AML-193 (cell line): ENCODE measurements at regions not wholly inside any gene's neighbourhood (a gene's known extent, or its start where the extent isn't known, plus 50 kb on each side); places are given as distances from the start of the nearest gene placed in this dataset.
A peak's percentile ranks its signal among the peaks of the same experiment; 100 is the strongest.

Experiments
- DNase-seq, 2 experiments: peaks; one replicate each; lab custom pipeline; 2025; lab: John Stamatoyannopoulos, UW

- DNase-seq, result no peak
These were observed 328.6 kb upstream of the PROK2 start for GRCh38 chr3:72113564-72113963.

DNA sequence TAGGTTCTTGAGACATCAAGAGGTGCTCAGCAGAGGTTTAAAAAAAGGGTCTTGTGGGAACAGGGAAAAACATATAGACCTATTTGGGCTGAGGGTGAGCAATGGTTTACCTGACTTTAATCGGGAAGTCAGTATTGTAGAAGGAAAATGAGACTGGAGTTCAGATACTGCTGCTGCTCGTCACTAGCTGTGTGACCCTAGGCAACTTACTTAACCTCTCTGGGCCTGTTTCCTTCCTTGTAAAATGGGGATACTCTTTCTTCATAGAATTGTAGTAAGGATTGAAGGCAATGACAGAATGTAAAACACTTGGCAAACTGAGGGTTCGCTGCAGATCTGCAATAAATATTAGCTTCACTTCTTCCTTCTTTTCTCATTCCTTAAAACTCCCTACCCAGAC is 327.5 kb upstream of the PROK2 start:
- no peak for DNase-seq

DNA sequence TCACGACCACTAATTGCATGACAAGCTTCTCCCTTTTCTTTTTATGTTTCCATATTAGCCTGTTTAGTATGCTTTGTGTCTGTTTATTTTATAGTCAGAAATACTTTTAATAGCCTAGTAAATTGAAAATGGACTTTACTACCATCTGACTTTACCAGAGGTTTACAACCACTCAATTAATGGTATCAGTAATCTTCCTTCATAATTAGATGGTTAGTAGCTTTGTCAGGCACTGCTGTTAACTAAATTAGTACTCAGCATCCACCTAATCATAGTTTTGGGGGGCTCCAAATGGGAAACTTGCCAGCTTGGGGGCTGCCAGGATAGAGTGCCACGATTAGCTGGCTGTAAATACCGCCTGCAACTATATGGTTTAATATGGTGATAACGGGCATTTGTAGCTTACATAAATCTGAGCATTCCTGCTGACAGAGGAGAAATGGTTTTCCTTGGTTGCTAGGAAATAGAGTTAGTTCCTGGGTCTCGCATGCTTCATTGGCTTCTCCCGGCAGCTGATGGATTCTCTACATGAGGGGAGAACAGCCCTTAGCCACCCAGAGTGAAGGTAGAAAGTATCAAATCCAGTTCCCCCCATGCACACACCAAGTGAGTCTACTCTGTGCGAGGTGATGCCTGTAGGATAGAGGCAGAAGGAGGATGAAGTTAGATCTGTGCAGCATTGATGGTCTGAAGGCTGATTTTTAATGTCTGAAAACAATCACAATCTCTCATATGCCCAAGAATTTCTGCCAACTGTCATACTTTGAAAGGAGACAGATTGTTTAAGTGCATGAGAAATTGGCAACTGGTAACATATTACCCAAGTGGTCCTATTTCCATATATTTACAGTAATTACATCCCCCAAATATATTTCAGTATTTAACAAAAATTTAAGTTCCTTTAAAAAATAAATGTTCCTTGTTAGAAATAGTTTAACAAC is 326.6 kb upstream of the PROK2 start:
- DNase-seq, result no peak

GRCh38 chr3:72109327-72110259 is 324.6 kb upstream of the PROK2 start:
- DNase-seq, result no peak

GRCh38 chr3:72105306-72105705 is 320.4 kb upstream of the PROK2 start:
- no peak for DNase-seq

DNA sequence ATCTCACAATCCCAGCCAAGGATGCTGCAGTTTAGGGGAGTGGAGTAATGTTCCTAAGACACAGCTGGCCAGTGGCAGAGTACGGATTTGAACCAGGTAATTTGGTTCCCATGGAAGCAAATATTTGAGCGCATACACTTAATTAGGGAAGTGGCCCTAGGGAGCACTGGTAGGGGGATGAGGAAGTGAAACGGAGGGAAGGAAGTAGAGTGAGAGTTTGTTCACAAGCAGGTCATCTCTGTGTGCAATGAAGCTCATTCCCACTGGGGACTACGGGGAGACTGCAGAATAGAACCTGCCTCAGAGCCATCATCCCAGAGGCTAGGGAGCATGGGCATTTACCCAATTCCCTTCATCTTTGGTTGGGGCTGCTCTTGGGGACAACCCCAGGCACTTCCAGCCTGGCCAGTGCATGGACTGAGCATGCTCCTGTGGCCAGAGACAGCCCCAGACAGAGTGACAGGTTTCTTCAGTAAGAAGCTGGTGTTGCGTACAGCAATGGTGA is 317.2 kb upstream of the PROK2 start:
- DNase-seq, result peak; percentile 93 to 97

- no peak for DNase-seq
These were observed 316.5 kb upstream of the PROK2 start for GRCh38 chr3:72101494-72101893.

GRCh38 chr3:72100601-72101187 is 315.7 kb upstream of the PROK2 start:
- DNase-seq, result peak; percentile 92 to 94

DNA sequence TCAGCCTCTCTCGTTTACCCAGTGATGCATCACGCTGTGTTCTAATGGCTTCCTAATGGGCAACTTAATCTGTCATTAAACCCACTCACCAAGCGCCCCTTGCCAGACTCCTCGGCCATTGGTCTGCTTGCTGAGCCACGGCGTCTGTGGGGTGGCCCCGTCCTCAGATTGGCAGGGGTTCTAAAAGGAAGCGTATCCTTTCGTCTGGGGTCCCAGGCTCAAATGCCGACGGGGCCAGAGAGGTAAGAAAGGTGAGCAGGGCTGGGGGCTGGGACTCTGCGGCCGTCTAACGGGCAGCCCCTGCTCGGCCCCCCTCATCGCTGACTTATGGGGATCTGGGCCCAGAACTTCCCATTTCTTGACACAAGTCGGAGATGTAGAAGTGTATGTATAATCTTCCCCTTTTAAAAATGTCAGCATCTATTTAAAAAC is 315.1 kb upstream of the PROK2 start:
- peak; percentile 74 to 75 for DNase-seq

- no peak for DNase-seq
These were observed 314.6 kb upstream of the PROK2 start for GRCh38 chr3:72099326-72100079.

DNA sequence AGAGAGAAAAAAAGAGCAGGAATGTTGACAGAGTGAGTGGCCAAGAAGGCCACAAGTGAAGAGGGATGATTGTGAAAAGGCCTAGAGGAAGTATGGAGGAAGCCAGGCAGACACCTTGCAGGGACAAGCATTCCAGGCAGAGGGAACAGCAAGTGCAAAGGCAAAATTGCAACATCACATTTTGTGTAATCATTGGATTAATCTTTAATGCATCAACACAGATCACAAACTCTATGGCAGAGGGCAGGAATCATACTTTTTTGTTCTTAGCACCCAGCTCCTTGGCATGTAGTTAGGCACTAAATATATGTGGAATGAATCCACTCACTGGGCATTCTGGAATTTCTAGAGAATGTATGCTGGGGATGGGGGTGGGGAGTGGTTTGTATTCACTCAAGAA is 312.1 kb upstream of the PROK2 start:
- DNase-seq, result no peak

GRCh38 chr3:72095521-72095920 is 310.6 kb upstream of the PROK2 start:
- DNase-seq, result no peak

DNA sequence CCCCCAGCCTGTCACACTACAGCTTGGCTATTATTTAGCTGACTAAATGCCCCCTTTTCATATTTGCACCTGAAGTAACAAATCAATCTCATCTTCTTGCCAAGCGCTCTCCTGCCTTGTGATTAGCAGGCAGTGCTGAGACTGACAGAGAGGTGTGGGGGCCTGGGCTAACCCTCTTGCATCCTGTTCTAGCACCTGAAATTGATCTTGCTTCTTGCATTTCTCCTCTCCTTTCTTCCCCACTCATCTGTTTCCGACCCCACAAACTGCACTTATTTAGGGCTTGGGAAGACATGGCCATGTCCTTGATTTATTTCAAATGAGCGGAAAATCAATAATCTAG is 309.0 kb upstream of the PROK2 start:
- no peak for DNase-seq

GRCh38 chr3:72093270-72093991 is 308.5 kb upstream of the PROK2 start:
- no peak for DNase-seq

DNA sequence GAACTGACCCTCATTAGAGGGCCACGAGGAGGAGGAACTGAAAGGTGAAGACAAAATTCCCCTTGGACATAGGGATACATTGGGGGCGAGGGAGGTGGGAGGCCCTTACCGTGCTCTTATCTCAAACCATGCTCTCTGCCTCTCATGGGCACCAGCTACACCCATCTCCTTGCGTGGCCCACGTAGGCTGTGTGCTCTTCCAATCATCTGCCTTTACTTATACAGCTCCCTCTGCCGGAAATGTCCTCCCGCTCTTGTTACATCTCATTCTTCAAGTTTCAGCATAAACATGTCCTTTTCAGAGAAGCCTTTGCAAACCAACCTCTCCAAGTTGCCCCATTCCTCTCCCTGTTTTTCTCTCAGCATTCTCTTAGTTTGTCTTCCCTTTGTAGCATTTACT is 307.8 kb upstream of the PROK2 start:
- DNase-seq, result no peak

- DNase-seq, result no peak
These were observed 303.6 kb upstream of the PROK2 start for GRCh38 chr3:72088486-72089025.

DNA sequence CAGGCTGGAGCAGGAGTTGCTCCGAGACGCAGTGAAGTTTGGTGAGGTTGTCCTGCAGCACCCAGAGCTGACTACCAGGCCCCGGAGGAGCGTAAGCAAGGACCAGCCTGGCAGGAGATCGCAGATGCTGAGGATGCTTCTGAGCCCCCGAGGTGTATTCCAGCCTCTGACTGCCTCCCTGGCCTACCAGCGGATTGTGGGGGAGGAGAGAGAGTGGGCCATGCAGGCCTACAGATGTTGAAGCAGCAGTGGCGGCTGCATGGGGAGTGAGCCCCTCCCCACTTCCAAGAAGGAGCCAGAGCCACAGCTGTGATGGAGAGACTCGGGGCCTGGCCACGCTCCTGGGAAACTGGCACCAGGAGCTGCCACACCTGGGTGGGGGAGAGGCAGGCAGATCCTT is 302.5 kb upstream of the PROK2 start:
- DNase-seq, result no peak

DNA sequence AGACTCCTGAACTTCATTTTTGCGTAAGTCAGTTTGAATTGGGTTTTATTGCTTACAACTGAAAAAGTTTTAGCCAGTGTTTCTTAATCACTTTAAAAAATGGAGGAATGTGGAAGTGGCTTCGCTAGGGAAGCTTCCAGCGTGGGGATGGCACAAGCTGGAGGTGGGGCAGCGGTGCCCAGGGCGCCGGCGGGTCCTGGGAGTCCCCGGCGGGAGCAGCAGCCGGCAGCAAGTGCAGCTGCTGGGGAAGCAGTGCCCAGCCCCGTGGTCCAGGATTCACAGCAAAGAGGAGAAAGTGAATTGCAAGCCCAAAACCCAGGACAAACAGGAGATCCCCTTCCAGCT is 301.8 kb upstream of the PROK2 start:
- peak; percentile 78 to 92 for DNase-seq

DNA sequence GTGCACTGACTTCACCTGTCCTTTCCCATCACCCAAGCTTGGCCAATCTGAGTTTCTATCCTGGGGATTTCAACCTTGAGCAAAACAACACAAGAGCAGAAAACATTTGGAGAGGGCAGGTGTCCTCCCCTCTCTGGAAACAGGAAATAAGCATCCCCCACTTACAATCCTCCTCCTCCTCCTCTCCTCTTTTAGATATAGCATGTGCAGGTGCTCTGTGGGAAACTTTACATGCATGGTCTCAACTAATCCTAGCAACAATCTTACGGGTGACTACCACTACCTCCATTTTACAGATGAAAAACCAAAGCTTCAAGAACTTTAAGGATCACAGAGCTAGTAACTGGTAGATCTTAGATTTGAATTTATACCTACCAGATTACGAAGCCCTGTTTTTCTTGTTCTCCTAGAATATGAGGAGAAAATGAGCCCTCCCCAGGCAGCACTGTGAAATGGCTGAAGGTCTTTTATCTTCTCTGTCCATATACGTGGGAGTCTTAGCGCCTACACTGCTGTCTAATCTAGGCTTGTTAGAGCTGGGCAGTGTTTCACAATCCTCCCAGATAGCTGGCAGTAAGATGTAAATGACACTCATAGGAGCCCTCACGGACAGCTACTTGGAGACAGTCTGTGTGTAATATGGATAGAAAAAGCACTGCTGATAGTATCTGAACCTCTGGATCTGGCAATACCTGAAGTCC is 301.2 kb upstream of the PROK2 start:
- DNase-seq, result peak; percentile 92

- DNase-seq, result no peak
These were observed 300.1 kb upstream of the PROK2 start for GRCh38 chr3:72085036-72085435.
